DND-41 (cell line): ENCODE measurements at regions not wholly inside any gene's neighbourhood (a gene's known extent, or its start where the extent isn't known, plus 50 kb on each side); places are given as distances from the start of the nearest gene placed in this dataset.

ENCODE experiments used
- ATAC-seq: fragments of 200-7000 bp; cut with Tn5 transposase; 3 replicates; pipeline ENCODE4 v1.9.1; 2021; ENCODE audit warnings: low read depth; ENCODE audit not compliant: insufficient read depth
- DNase-seq: peaks from one replicate; pipeline ENCODE4 v3.0.0-alpha.2; 2020
- H2AFZ ChIP-seq: 2 replicates; pipeline ENCODE4 v1.6.0; 2012; ENCODE audit warnings: low read depth, low read length
- H3K27ac ChIP-seq: 2 replicates; pipeline ENCODE4 v1.5.1; 2012; ENCODE audit warnings: low read length, inconsistent platforms
- H3K27me3 ChIP-seq: fragments of 200-600 bp; sonication (generic); 2 replicates; pipeline ENCODE4 v1.6.0; 2012; ENCODE audit warnings: low read length, mild to moderate bottlenecking, inconsistent platforms; ENCODE audit not compliant: insufficient read depth, poor library complexity
- H3K36me3 ChIP-seq: 2 replicates; pipeline ENCODE4 v1.5.1; 2012; ENCODE audit warnings: low read length, inconsistent platforms; ENCODE audit not compliant: insufficient read depth
- H3K4me1 ChIP-seq: 2 replicates; pipeline ENCODE4 v1.5.1; 2012; ENCODE audit warnings: mild to moderate bottlenecking, low read length; ENCODE audit not compliant: insufficient read depth
- H3K4me2 ChIP-seq: 2 replicates; pipeline ENCODE4 v1.6.0; 2012; ENCODE audit warnings: mild to moderate bottlenecking, moderate library complexity, low read length, inconsistent platforms; ENCODE audit not compliant: insufficient read depth
- H3K4me3 ChIP-seq, 2 experiments: fragments of 200-600 bp in 1 of 2; shearing (Covaris generic) in 1 of 2; 2 replicates each; pipeline ENCODE4 v1.5.1; 2012 to 2016; ENCODE audit warnings: inconsistent platforms in 2 of 2, low read length in 2 of 2, mild to moderate bottlenecking in 2 of 2, low read depth in 1 of 2, moderate library complexity in 1 of 2
- H3K79me2 ChIP-seq: 2 replicates; pipeline ENCODE4 v1.6.0; 2012; ENCODE audit warnings: low read length, inconsistent platforms; ENCODE audit not compliant: insufficient read depth
- H3K9ac ChIP-seq: 2 replicates; pipeline ENCODE4 v1.6.0; 2012; ENCODE audit warnings: low read depth, mild to moderate bottlenecking, inconsistent platforms, low read length, moderate library complexity
- H3K9me3 ChIP-seq: 2 replicates; pipeline ENCODE4 v1.5.1; 2012; ENCODE audit warnings: low read length, moderate library complexity, mild to moderate bottlenecking, inconsistent platforms; ENCODE audit not compliant: insufficient read depth, severe bottlenecking
- H4K20me1 ChIP-seq: 2 replicates; pipeline ENCODE4 v1.6.0; 2012; ENCODE audit warnings: low read length; ENCODE audit not compliant: insufficient read depth
- CTCF ChIP-seq: IDR thresholded peaks from 2 replicates; pipeline ENCODE4 v1.5.1; 2012; ENCODE audit warnings: borderline replicate concordance, low read length, moderate library complexity, mild to moderate bottlenecking; ENCODE audit not compliant: poor library complexity, severe bottlenecking; ENCODE audit errors: extremely low read depth
- EZH2 ChIP-seq: IDR thresholded peaks from 3 replicates; pipeline ENCODE4 v1.6.1; 2012; ENCODE audit warnings: borderline replicate concordance, low read depth, mild to moderate bottlenecking, moderate library complexity, low read length, inconsistent platforms; ENCODE audit not compliant: severe bottlenecking

GRCh38 chr4:138910195-138910913 is 105.2 kb upstream of the NOCT start:
- Histone ChIP-seq H3K4me1 (no peaks in the 10 kb centered on the region), H2AFZ (no peak overlapping the region), H3K27me3 (no peaks in the 10 kb centered on the region), H4K20me1 (no peaks in the 10 kb centered on the region), H3K79me2 (no peaks in the 10 kb centered on the region), H3K9ac (no peak overlapping the region), H3K27ac (no peak overlapping the region), H3K36me3 (no peaks in the 10 kb centered on the region), H3K9me3 (no peaks in the 10 kb centered on the region), H3K4me2 (no peak overlapping the region), H3K4me3 (no peak overlapping the region)
- no peak for TF ChIP-seq CTCF
- TF ChIP-seq EZH2, result no peak
- DNase-seq, result no peak
- ATAC-seq, result no peak

DNA sequence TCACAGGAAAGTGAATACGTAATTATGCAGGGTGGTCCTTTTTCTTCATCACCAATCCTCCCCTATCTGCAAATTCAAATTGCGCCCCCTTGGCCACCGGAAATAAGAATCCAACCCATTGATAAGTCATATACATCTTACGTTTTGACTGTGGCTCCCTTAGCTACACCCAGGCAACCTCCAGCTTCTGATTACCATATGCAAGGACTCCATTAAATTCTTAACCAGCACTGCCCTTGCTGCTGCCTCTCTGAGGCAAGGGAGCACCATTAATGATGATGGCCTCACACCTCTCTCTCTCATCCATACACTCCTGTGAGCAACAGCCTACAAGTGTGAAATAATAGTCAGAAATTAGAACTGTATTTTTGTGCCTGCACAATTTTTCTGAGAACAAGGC is 106.0 kb upstream of the NOCT start:
- Histone ChIP-seq H3K4me3 (no peak overlapping the region), H3K79me2 (no peaks in the 10 kb centered on the region), H3K9me3 (no peaks in the 10 kb centered on the region), H3K9ac (no peak overlapping the region), H3K27me3 (no peaks in the 10 kb centered on the region), H4K20me1 (no peaks in the 10 kb centered on the region), H3K4me1 (no peaks in the 10 kb centered on the region), H3K27ac (no peak overlapping the region), H2AFZ (no peak overlapping the region), H3K36me3 (no peaks in the 10 kb centered on the region), H3K4me2 (no peak overlapping the region)
- TF ChIP-seq CTCF (no peak), EZH2 (no peak)
- DNase-seq, result no peak
- ATAC-seq, result no peak

DNA sequence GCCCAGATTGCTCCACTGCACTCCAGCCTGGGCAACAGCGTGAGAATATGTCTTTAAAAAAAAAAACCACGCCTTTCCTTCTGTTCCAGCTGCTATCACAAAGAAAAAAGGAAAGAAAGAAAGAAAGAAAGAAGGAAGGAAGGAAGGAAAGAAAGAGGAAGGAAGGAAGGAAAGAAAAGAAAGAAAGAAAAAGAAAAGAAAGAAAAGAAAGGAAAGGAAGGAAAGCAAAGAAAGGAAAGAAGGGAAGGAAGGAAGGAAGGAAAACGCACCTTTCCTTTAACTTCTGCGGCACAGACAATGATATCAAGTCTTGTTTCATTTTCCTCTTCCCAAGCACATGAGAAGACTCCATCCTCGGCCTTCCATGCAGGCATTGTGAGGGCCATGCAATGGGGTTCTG is 107.4 kb upstream of the NOCT start:
- no peak overlapping the region for H2AFZ ChIP-seq
- H3K4me2 ChIP-seq, result no peak overlapping the region
- TF ChIP-seq EZH2, result no peak
- no peak for TF ChIP-seq CTCF
- H3K4me3 ChIP-seq, result no peak overlapping the region
- no peaks in the 10 kb centered on the region for H3K27me3 ChIP-seq
- no peak overlapping the region for H3K9ac ChIP-seq
- no peaks in the 10 kb centered on the region for H3K79me2 ChIP-seq
- no peaks in the 10 kb centered on the region for H3K9me3 ChIP-seq
- H3K27ac ChIP-seq, result no peak overlapping the region
- H3K4me1 ChIP-seq, result no peaks in the 10 kb centered on the region
- ATAC-seq, result no peak
- H4K20me1 ChIP-seq, result no peaks in the 10 kb centered on the region
- no peaks in the 10 kb centered on the region for H3K36me3 ChIP-seq
- no peak for DNase-seq
